SU-DHL-6 (cell line): ENCODE measurements at regions not wholly inside any gene's neighbourhood (a gene's known extent, or its start where the extent isn't known, plus 50 kb on each side); places are given as distances from the start of the nearest gene placed in this dataset.

Experiments
- CTCF ChIP-seq: fragments of 200-600 bp; sonication (generic); IDR thresholded peaks from one replicate; pipeline ENCODE4 v1.5.1; 2017; ENCODE audit warnings: antibody characterized with exemption, mild to moderate bottlenecking, low read length, moderate library complexity; ENCODE audit not compliant: insufficient read depth, poor library complexity, severe bottlenecking
- EZH2phosphoT487 ChIP-seq: fragments of 200-600 bp; sonication (generic), shearing (Covaris generic); conservative IDR thresholded peaks from 2 replicates; pipeline ENCODE4 v1.6.1; 2018; ENCODE audit warnings: mild to moderate bottlenecking, antibody characterized with exemption, low read length, moderate library complexity, mixed read lengths

- TF ChIP-seq CTCF, result no peak
- TF ChIP-seq EZH2phosphoT487, result no peak
Measured at GRCh38 chr7:24034251-24034650, 249.7 kb upstream of the NPY start.
